ENCODE measurements at regions not wholly inside any gene's neighbourhood (a gene's known extent, or its start where the extent isn't known, plus 50 kb on each side); places are given as distances from the start of the nearest gene placed in this dataset.

DNA sequence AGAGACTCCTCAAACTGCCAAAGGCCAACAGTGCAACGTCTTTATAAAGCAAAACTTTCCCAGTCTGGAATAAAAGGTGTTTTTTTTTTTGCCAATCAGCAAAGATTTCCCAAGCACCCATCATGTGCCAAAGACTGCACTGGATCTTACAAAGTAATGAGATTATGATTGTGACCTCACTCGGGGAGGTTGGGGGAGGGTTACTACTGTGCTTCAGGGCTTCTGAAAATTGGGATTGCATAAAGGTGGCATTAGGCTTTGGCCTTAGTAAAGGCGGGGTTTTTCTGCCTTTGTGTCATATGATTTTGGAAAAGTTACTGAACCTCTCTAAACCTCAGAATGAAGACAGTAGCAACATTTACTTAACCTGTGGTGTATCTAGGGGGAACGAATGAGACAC is 233.8 kb downstream of the DACT1 start:
- TF ChIP-seq, protein P1, sequence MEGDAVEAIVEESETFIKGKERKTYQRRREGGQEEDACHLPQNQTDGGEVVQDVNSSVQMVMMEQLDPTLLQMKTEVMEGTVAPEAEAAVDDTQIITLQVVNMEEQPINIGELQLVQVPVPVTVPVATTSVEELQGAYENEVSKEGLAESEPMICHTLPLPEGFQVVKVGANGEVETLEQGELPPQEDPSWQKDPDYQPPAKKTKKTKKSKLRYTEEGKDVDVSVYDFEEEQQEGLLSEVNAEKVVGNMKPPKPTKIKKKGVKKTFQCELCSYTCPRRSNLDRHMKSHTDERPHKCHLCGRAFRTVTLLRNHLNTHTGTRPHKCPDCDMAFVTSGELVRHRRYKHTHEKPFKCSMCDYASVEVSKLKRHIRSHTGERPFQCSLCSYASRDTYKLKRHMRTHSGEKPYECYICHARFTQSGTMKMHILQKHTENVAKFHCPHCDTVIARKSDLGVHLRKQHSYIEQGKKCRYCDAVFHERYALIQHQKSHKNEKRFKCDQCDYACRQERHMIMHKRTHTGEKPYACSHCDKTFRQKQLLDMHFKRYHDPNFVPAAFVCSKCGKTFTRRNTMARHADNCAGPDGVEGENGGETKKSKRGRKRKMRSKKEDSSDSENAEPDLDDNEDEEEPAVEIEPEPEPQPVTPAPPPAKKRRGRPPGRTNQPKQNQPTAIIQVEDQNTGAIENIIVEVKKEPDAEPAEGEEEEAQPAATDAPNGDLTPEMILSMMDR (IDR thresholded peaks at IDR 0.05), result no peak
- TF ChIP-seq POLR2A (IDR thresholded peaks at IDR 0.05) (no peak), POLR2AphosphoS5 (IDR thresholded peaks at IDR 0.05) (no peak), EP300 (IDR thresholded peaks at IDR 0.05) (no peak)
